MM.1S (cell line): ENCODE measurements at regions not wholly inside any gene's neighbourhood (a gene's known extent, or its start where the extent isn't known, plus 50 kb on each side); places are given as distances from the start of the nearest gene placed in this dataset.

Experiments used
- DNase-seq: peaks from one replicate; pipeline ENCODE4 v3.0.0-alpha.2; 2015
- H2AFZ ChIP-seq: fragments of 300-600 bp; sonication (generic); 2 replicates; pipeline ENCODE4 v1.6.0; 2016; ENCODE audit warnings: antibody characterized with exemption, low read length
- H3F3A ChIP-seq: fragments of 300-600 bp; sonication (generic); 2 replicates; pipeline ENCODE4 v1.6.1; 2016; ENCODE audit warnings: mild to moderate bottlenecking, antibody characterized with exemption, low read length, moderate library complexity, mixed read lengths; ENCODE audit not compliant: insufficient read depth
- H3K27ac ChIP-seq: fragments of 300-600 bp; sonication (generic); 2 replicates; pipeline ENCODE4 v1.5.1; 2016; ENCODE audit warnings: mild to moderate bottlenecking, low read length
- H3K27me3 ChIP-seq: fragments of 300-600 bp; sonication (generic); replicated peaks from 2 replicates; pipeline ENCODE4 v1.6.0; 2016; ENCODE audit warnings: low read length; ENCODE audit not compliant: insufficient read depth
- H3K36me3 ChIP-seq: fragments of 300-600 bp; sonication (generic); replicated peaks from 2 replicates; pipeline ENCODE4 v1.6.1; 2016; ENCODE audit warnings: mild to moderate bottlenecking, low read length, mixed read lengths; ENCODE audit not compliant: insufficient read depth
- H3K4me1 ChIP-seq: fragments of 300-600 bp; sonication (generic); 2 replicates; pipeline ENCODE4 v1.6.1; 2016; ENCODE audit warnings: low read length, mixed read lengths
- H3K4me2 ChIP-seq: fragments of 300-600 bp; sonication (generic); 2 replicates; pipeline ENCODE4 v1.6.0; 2016; ENCODE audit warnings: low read depth, low read length
- H3K4me3 ChIP-seq: fragments of 300-600 bp; sonication (generic); 2 replicates; pipeline ENCODE4 v1.5.1; 2016; ENCODE audit warnings: low read length, mixed read lengths
- H3K79me2 ChIP-seq: fragments of 300-600 bp; sonication (generic); 2 replicates; pipeline ENCODE4 v1.6.1; 2016; ENCODE audit warnings: mixed run types, low read length, mixed read lengths
- H3K9ac ChIP-seq: fragments of 300-600 bp; sonication (generic); 2 replicates; pipeline ENCODE4 v1.6.1; 2016; ENCODE audit warnings: low read length, mixed read lengths
- H3K9me2 ChIP-seq: fragments of 300-600 bp; sonication (generic); replicated peaks from 2 replicates; pipeline ENCODE4 v1.6.1; 2016; ENCODE audit warnings: mild to moderate bottlenecking, low read length, mixed read lengths; ENCODE audit not compliant: insufficient read depth
- H3K9me3 ChIP-seq: fragments of 300-600 bp; sonication (generic); replicated peaks from 2 replicates; pipeline ENCODE4 v1.6.1; 2016; ENCODE audit warnings: mild to moderate bottlenecking, low read length, mixed read lengths; ENCODE audit not compliant: insufficient read depth
- H4K20me1 ChIP-seq: fragments of 300-600 bp; sonication (generic); 2 replicates; pipeline ENCODE4 v1.6.1; 2016; ENCODE audit warnings: mild to moderate bottlenecking, low read length, moderate library complexity, mixed read lengths; ENCODE audit not compliant: insufficient read depth
- CTCF ChIP-seq: fragments of 300-600 bp; sonication (generic); IDR thresholded peaks from 2 replicates; pipeline ENCODE4 v1.5.1; 2016; ENCODE audit warnings: antibody characterized with exemption, low read length, mixed read lengths
- EZH2 ChIP-seq: fragments of 300-600 bp; sonication (generic); optimal IDR thresholded peaks from 2 replicates; pipeline ENCODE3; 2017; ENCODE audit warnings: low read depth, mild to moderate bottlenecking, antibody characterized with exemption, low read length, mixed read lengths
- EZH2phosphoT487 ChIP-seq: fragments of 300-600 bp; sonication (generic); IDR thresholded peaks from 2 replicates; pipeline ENCODE4 v1.6.1; 2018; ENCODE audit warnings: antibody characterized with exemption, low read length

- Histone ChIP-seq H3K9me2 (no peaks in the 10 kb centered on the region), H2AFZ (no peak overlapping the region), H3K27me3 (no peaks in the 10 kb centered on the region), H3K79me2 (no peaks in the 10 kb centered on the region), H3K9ac (no peak overlapping the region), H3K9me3 (no peaks in the 10 kb centered on the region), H3K4me2 (no peak overlapping the region), H3K4me3 (no peak overlapping the region), H3F3A (no peaks in the 10 kb centered on the region), H3K36me3 (no peaks in the 10 kb centered on the region), H3K27ac (no peak overlapping the region), H3K4me1 (no peaks in the 10 kb centered on the region), H4K20me1 (no peaks in the 10 kb centered on the region)
- TF ChIP-seq EZH2 (no peak), EZH2phosphoT487 (no peak), CTCF (no peak)
- DNase-seq: no peak
These were observed 56.8 kb upstream of the B3GAT1 start for GRCh38 chr11:134468796-134469195.

- Histone ChIP-seq H3K4me3 (no peak overlapping the region), H3K79me2 (no peaks in the 10 kb centered on the region), H3K9me2 (no peaks in the 10 kb centered on the region), H3K4me2 (no peak overlapping the region), H3K27ac (no peak overlapping the region), H3K27me3 (no peaks in the 10 kb centered on the region), H3K4me1 (no peaks in the 10 kb centered on the region), H2AFZ (no peak overlapping the region), H3K36me3 (no peaks in the 10 kb centered on the region), H4K20me1 (no peaks in the 10 kb centered on the region), H3K9ac (no peak overlapping the region), H3F3A (no peaks in the 10 kb centered on the region), H3K9me3 (no peaks in the 10 kb centered on the region)
- no peak for DNase-seq
- TF ChIP-seq EZH2 (no peak), EZH2phosphoT487 (no peak), CTCF (no peak)
These were observed 56.1 kb upstream of the B3GAT1 start for GRCh38 chr11:134468081-134468668.

- Histone ChIP-seq H4K20me1 (no peaks in the 10 kb centered on the region), H3K79me2 (no peaks in the 10 kb centered on the region), H3F3A (no peaks in the 10 kb centered on the region), H3K9me2 (no peaks in the 10 kb centered on the region), H3K9me3 (no peaks in the 10 kb centered on the region), H3K9ac (no peak overlapping the region), H3K4me2 (no peak overlapping the region), H3K4me3 (no peak overlapping the region), H3K27me3 (no peaks in the 10 kb centered on the region), H3K36me3 (no peaks in the 10 kb centered on the region), H3K4me1 (no peaks in the 10 kb centered on the region), H2AFZ (no peak overlapping the region), H3K27ac (no peak overlapping the region)
- TF ChIP-seq CTCF (no peak), EZH2phosphoT487 (no peak), EZH2 (no peak)
- DNase-seq: no peak
These were observed 54.8 kb upstream of the B3GAT1 start for GRCh38 chr11:134466610-134467567.
